GM12891 (cell line): ENCODE measurements at regions not wholly inside any gene's neighbourhood (a gene's known extent, or its start where the extent isn't known, plus 50 kb on each side); places are given as distances from the start of the nearest gene placed in this dataset.

Experiments used
- DNase-seq: peaks from one replicate; pipeline ENCODE4 v3.0.0; 2011; ENCODE audit warnings: low spot score; ENCODE audit not compliant: insufficient read length
- FAIRE-seq: peaks from 2 replicates; lab custom pipeline; 2011; peaks lifted over from hg19 to GRCh38; lab: Jason Lieb, UNC
- PAX5 ChIP-seq: IDR thresholded peaks from 2 replicates; pipeline ENCODE4 v1.6.1; 2011; ENCODE audit warnings: low read length, moderate library complexity, mild to moderate bottlenecking; ENCODE audit not compliant: insufficient read depth, severe bottlenecking
- POLR2A ChIP-seq: IDR thresholded peaks from 2 replicates; pipeline ENCODE4 v1.6.1; 2011; ENCODE audit warnings: low read depth, low read length, control low read depth
- POLR2AphosphoS5 ChIP-seq: IDR thresholded peaks from 2 replicates; pipeline ENCODE4 v1.6.1; 2011; ENCODE audit warnings: low read depth, low read length, control low read depth
- POU2F2 ChIP-seq: IDR thresholded peaks from 2 replicates; pipeline ENCODE4 v1.6.1; 2011; ENCODE audit warnings: low read depth, mild to moderate bottlenecking, control low read depth, low read length, moderate library complexity
- SPI1 ChIP-seq: IDR thresholded peaks from 2 replicates; pipeline ENCODE4 v1.6.1; 2011; ENCODE audit warnings: low read depth, low read length, control low read depth
- TAF1 ChIP-seq: IDR thresholded peaks from 2 replicates; pipeline ENCODE4 v1.6.1; 2011; ENCODE audit warnings: low read depth, low read length, control low read depth

- FAIRE-seq, result no peak
- no peak for TF ChIP-seq POU2F2
- TF ChIP-seq SPI1, result no peak
- no peak for TF ChIP-seq PAX5
- TF ChIP-seq TAF1, result no peak
- TF ChIP-seq POLR2A, result no peak
- no peak for TF ChIP-seq POLR2AphosphoS5
- no peak for DNase-seq
Measured at GRCh38 chr5:155299386-155300005, 285.9 kb downstream of the KIF4B start.

- DNase-seq (no peak), FAIRE-seq (no peak)
- TF ChIP-seq TAF1 (no peak), POU2F2 (no peak), PAX5 (no peak), POLR2AphosphoS5 (no peak)
Measured at GRCh38 chr5:155303120-155303519, 289.6 kb downstream of the KIF4B start.

DNA sequence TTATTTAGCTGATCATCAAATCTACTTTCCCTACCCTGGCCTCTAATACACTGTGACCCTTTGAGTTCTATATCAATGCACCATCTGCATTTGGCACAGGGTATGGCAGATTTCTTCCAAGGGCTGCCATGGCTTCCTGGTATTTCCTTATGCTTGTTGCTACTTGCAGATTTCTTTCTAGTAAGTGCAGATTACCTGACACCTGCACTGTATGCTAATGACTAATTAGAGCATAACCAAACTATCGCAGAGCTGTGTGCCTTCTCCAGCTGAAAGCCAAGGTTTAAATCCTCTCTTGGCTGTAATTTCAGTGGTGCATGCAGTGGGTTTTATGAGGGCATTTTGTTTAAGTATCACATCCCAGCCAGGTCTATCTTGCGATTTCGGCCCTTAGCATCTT is 293.7 kb downstream of the KIF4B start:
- no peak for DNase-seq
- TF ChIP-seq PAX5 (no peak), SPI1 (no peak), POLR2AphosphoS5 (no peak), POU2F2 (no peak)
- no peak for FAIRE-seq

- TF ChIP-seq SPI1 (no peak), POLR2AphosphoS5 (no peak), TAF1 (no peak), POU2F2 (no peak), PAX5 (no peak), POLR2A (no peak)
- DNase-seq, result no peak
- FAIRE-seq, result no peak
Measured at GRCh38 chr5:155308289-155308688, 294.7 kb downstream of the KIF4B start.

DNA sequence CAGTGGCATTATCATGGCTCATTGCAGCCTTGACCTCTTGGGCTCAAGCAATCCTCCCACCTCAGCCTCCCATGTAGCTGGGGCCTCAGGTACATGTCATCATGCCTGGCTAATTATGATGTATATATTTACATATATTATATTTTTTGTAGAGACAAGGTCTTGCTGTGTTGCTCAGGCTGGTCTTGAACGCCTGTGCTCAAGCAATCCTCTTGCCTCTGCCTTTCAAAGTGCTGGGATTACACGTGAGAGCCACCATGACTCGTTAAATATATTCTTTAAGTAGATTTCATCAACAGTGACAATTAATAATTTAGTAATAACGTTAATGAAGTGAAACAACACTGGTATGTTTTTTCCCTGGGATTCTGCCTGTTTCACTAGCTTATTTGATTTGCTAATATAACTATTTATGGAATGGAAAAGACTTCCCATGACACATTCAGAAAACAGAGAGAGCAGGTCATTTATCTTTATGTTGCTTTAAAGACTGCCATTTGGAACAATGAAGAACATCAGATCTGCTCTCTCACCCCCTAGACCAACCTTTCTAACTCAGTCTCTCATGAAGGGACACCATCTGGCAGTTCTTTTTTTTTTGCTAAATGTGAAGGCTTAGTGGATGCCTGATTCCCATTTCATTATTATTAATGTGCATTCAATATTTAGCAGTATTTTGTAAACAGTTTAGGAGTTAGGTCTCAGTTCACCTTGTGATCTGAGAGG is 295.6 kb downstream of the KIF4B start:
- TF ChIP-seq PAX5, result no peak
- DNase-seq (no peak), FAIRE-seq (no peak)

DNA sequence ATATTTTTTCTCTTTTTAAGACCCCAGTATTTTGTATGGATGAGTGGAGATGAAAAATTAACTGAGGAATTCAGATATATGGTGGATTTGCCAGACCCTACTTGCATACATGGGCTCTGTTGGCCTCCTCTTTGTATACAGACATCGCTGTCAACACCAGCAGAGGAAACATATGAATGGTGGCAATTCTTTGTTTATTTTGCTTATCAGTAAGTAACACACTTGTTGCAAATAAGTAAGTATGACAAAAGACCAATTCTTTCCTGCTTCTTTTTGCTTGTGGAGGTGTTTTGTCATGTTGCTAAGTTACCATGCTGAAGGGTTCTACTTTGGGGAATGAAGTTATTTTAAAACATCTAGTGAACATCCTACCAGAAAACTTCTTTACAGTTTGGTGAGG is 298.2 kb downstream of the KIF4B start:
- TF ChIP-seq TAF1, result no peak
- TF ChIP-seq POU2F2, result no peak
- TF ChIP-seq POLR2AphosphoS5, result no peak
- no peak for TF ChIP-seq SPI1
- TF ChIP-seq POLR2A, result no peak
- TF ChIP-seq PAX5, result no peak
- DNase-seq (no peak), FAIRE-seq (no peak)

GRCh38 chr5:155313518-155313917 is 300.0 kb downstream of the KIF4B start:
- FAIRE-seq, result no peak

GRCh38 chr5:155316070-155316714 is 302.6 kb downstream of the KIF4B start:
- FAIRE-seq (no peak), DNase-seq (no peak)
- TF ChIP-seq POU2F2 (no peak), POLR2AphosphoS5 (no peak)

More at GRCh38 chr5:155313518-155313917, 300.0 kb downstream of the KIF4B start:
- TF ChIP-seq TAF1 (no peak), POLR2AphosphoS5 (no peak), SPI1 (no peak), POU2F2 (no peak), PAX5 (no peak), POLR2A (no peak)
- no peak for DNase-seq

DNA sequence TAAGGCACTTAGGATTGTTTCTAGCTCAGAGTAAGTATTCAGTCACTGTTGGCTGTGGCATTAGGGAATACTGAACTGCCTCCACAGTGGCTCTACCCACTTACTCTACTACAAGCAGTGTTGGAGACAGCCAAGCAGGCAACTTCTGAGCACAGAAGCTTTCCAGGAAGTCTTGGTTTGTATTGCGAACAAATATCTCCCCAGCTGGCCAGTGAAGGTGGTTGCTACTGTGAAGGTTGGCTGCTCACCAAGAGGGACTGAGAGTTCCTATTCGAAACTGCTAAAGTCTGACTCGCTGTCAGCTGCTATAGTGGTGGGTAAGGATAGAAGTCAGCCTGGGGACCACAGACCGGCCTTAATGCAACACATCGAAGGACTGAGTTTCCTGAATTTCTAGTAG is 319.1 kb downstream of the KIF4B start:
- TF ChIP-seq SPI1, result no peak
- no peak for FAIRE-seq

GRCh38 chr5:155342956-155343355 is 329.4 kb downstream of the KIF4B start:
- no peak for TF ChIP-seq TAF1
- no peak for TF ChIP-seq POLR2A
- TF ChIP-seq SPI1, result no peak
- TF ChIP-seq POLR2AphosphoS5, result no peak
- no peak for TF ChIP-seq PAX5
- no peak for TF ChIP-seq POU2F2
- DNase-seq, result no peak
- FAIRE-seq, result no peak

More for the DNA sequence above, 319.1 kb downstream of the KIF4B start:
- no peak for DNase-seq
